ENCODE measurements at regions not wholly inside any gene's neighbourhood (a gene's known extent, or its start where the extent isn't known, plus 50 kb on each side); places are given as distances from the start of the nearest gene placed in this dataset.
A peak's percentile ranks its signal among the peaks of the same experiment; 100 is the strongest.
"Not testable (repeated sequence)": the region's sequence is repeated elsewhere in the genome, so short reads cannot be mapped to it uniquely, and the experiment has no call there.

DNA sequence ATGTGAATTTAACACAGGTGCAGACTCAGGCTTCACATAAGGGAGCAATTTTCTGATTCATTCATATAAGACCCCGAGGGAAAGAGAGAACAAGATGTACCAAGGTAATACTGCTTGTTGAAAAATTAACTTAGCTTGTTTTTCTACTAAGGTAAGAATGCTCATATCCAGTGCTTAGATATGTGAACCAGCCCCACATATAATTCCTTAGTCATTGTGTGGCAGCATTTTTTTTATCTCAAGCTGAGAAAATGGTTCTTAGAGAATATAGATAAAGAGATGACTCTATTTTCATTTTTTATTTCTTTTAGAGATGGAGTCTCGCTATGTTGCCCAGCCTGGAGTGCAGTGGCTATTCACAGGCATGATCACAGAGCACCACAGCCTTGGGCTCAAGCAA is 121.8 kb upstream of the SEM1 start:
- DNase-seq, result no peak

DNA sequence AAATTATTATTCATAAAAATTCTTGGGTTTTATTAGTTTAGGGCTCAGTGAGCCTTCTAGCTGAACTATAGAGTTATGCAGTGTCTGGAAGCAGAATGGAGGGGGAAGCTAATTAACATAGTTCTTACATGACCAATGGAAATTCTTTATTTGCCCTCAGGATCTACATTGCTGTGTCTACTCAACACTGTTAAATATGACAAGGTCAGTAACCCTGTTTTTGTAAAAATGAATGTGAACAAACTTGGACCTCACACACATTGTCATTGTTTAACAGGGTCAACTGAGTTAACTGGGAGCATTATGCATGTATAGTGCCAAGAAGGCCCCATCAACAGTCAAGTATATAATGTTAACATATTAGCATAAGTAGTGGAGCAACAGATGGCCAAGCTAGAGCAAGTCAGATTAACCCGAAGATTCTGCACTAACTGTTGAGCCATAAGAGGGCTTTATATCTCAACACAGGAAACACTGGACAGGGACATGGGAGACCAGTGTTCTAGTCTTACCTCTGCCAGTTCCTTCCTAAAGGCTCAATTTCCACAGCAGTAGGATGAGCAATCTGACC is 122.5 kb upstream of the SEM1 start:
- no peak for DNase-seq

- no peak for DNase-seq
Measured at GRCh38 chr7:96833676-96834453, 124.2 kb upstream of the SEM1 start.

DNA sequence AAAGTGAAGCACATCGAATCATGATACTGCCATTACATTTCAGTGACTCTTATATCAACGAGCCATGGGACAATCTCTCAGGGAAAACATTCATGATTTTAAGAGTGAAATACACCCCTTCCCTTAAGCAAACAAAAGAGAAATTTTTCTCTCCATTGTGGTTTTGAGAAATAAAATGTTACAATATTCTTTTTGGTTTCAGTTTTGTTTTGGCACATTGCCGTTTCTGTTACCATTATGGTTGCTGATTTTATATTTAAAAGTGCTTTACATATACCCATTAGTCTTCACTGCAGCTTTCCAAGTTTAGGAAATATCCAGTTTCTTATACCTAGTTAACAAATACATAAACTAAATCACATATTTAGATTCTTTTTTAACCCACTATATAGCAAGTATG is 126.8 kb upstream of the SEM1 start:
- no peak for DNase-seq

- peak; percentile 11 to 52 for DNase-seq
Measured at GRCh38 chr7:96837593-96837992, 127.9 kb upstream of the SEM1 start.

- DNase-seq, result no peak
Measured at GRCh38 chr7:96838481-96838880, 128.8 kb upstream of the SEM1 start.

DNA sequence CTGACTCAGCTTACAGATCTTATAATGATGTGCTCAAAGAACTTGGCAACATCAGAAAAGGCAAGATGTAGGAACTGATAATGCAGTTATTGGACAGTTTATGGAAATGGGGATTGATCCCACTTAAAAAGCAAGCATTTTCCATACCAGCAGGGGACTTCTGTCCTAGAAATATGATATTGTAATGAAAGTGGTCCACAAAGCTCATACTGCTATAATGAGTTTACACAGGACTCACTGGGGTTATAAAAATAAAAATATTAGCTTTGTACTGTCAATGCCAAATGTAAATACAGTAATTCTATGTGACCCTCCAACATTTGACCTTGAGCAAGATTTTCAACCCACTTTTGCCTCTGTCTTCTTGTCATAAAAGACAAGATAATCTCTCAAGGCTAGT is 145.5 kb upstream of the SEM1 start:
- DNase-seq, result no peak

DNA sequence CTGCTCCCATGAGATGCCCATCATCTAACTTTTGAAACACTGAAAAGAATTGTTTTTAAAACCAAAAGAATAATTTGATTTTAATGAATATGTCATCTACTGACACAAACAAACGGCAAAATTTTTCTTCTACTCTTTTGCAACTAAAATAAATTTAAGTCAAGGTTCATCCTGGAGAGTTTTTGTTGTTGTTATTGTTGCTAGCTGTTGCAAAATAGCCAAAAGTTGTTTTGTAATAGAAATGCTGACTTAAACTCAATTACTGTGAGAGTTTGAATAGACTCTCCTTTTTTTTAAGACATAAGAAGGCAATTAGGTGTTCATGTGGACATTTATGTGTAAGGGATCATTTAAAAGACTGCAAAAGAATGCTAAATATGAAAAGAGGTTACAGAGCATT is 146.0 kb upstream of the SEM1 start:
- DNase-seq, result no peak

GRCh38 chr7:96869538-96869937 is 135.8 kb upstream of the DLX6 start:
- no peak for DNase-seq

DNA sequence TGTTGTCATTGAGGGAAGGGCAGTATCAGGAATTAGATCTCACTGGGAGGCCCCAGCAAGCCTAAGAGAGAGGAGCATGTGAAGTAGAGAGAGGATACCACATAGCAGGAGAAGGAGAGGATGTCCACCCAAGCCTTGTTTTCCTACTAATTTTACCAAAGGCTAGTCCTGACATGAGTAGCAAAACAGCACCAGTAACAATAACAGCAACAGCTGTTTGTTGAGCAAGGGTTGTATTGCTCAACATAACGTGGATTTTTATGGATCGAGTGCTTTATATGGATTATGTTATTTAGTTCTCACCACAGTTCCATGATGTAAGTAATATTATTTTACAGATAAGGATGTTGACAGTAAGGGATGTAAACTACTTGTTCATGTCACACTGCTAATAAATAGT is 135.2 kb upstream of the DLX6 start:
- no peak for DNase-seq

GRCh38 chr7:96870934-96871333 is 134.4 kb upstream of the DLX6 start:
- DNase-seq, result no peak

DNA sequence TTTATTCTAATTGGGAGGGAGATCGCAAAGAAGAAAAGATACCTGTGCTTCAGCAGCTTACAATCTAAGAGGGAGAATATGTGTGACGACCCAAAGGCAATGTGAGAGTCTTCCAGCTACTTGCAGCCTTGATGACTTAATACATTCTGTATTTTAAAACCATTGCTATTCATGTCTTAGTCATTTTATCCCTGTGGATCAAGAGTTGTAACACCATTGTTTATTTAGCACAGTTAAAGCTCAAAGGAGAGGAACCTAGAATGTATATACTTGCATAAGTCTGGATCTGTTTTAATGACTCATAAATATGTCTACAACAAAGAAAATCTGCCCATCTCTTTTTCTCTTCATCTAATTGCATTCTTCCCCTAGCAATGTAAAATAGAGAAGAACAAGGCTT is 117.9 kb upstream of the DLX6 start:
- no peak for DNase-seq

- DNase-seq, result no peak
Measured at GRCh38 chr7:96899108-96899507, 106.2 kb upstream of the DLX6 start.

GRCh38 chr7:96901822-96902445 is 103.4 kb upstream of the DLX6 start:
- no peak for DNase-seq

DNA sequence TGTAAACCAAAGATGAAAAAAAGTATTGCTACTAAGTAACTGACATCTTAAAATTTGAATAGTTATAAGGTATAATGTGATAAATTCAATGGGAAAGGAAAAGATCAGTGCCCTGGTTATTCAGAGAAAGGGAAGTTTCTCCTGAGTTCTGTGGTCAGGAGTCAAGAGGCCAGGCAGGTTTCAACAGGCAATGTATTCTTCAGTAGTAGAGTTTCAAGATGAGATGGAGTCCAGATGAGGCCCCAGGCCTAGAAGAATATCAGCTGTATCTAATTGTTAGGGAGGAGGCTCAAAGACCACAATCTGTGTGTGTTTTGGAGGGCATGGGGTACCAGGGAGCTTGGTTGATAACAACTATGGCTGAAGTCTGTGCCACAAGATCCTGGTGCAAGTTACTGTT is 101.4 kb upstream of the DLX6 start:
- no peak for DNase-seq

- DNase-seq, result no peak
Measured at GRCh38 chr7:96910486-96910885, 94.9 kb upstream of the DLX6 start.

- no peak for DNase-seq
Measured at GRCh38 chr7:96915029-96915428, 90.3 kb upstream of the DLX6 start.

GRCh38 chr7:96920064-96920463 is 85.3 kb upstream of the DLX6 start:
- no peak for DNase-seq

DNA sequence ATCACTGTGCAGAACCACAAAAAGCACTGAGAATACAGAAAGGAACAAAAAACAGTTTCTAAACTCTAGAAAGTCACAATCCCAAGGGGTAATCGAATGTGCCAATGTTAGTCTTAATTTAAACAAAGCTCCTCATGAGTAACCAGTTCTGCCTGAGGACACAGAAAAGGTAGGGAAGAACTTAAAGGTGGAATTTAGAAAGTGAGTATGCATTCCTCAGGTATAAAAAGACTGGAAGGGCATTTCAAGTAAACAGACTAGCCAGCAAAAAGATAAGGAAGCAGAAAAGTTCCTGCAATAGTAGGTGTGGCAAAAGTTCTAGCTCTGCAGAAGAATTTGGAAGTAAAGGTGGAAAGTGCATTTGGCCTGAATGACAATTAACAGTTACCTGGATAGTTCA is 84.6 kb upstream of the DLX6 start:
- DNase-seq, result no peak

DNA sequence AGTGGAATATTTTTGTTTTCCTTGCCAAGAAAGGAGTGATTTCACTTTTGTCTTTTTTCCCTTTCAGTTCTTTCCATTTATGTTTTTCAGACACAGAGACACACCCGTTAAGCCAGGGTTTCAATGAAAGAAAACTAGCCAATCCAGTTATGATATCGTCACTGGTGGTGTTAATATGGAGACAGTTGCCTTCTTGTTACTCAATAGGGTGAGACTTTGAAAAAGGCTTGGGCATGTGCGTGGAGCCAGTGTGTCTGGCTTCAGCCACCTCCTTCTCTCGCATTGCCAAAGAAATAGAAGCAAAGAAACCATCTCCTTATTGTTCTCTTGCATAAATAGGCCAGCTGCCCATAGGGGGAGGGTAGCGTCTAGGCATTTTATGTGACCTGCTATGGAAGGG is 84.1 kb upstream of the DLX6 start:
- DNase-seq, result no peak

DNA sequence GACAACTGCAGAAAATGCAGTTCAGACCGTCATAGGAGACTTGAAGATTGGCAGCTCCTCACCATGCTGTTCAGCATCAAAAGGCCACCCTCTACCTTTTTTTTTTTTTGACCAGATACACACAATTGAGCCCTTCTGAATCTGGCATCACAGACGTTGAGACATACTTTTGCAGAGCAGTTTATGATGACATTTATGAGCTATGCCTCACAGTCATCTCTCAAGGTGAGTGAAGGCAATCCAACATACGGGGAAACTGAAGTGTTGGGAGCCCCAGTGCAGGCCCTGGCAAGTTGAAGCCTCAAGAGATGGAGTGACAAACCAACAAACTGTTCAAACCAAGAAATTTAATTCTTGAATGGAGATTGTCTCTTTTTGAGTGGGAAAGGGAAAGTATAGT is 83.6 kb upstream of the DLX6 start:
- no peak for DNase-seq

- not testable (repeated sequence) for DNase-seq
Measured at GRCh38 chr7:96923345-96923744, 82.0 kb upstream of the DLX6 start.

DNA sequence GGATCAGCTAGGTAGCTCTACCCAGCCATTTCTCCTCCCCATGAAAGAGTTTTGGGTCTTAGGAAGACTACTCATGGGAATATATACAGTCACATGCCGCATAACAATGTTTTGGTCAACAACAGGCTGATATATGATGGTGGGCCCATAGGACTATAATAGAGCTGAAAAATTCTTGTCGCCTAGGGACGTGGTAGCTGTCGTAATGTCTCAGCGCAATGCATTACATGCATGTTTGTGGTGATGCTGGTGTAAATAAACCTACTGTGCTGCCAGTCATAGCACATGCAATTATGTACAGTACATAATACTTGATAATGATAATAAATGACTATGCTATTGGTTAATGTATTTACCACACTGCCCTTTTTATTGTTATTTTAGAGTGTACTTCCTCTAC is 78.2 kb upstream of the DLX6 start:
- no peak for DNase-seq

- no peak for DNase-seq
Measured at GRCh38 chr7:96928965-96929364, 76.4 kb upstream of the DLX6 start.

- DNase-seq, result no peak
Measured at GRCh38 chr7:96931891-96932290, 73.5 kb upstream of the DLX6 start.

Measured in CD4-positive, alpha-beta T cell treated with Interleukin-4 for 1 hour (primary cell).